Breast epithelium (tissue), 3 donors: ENCODE measurements at regions not wholly inside any gene's neighbourhood (a gene's known extent, or its start where the extent isn't known, plus 50 kb on each side); places are given as distances from the start of the nearest gene placed in this dataset.

Source experiments
- POLR2A ChIP-seq: fragments of 450-650 bp; IDR thresholded peaks from one replicate; pipeline ENCODE4 v1.6.1; 2016; ENCODE audit warnings: antibody characterized with exemption, mild to moderate bottlenecking, moderate library complexity
- POLR2AphosphoS5 ChIP-seq, 3 donors: sonication (generic); formaldehyde crosslinking; IDR thresholded peaks; one replicate each; pipeline ENCODE4 v1.6.1; 2017; ENCODE audit warnings: antibody characterized with exemption in 3 of 3
- TF ChIP-seq, protein P1 (sequence below), 3 donors: fragments of 450-650 bp; IDR thresholded peaks; one replicate each; pipeline ENCODE4 v1.5.1; 2016 to 2017; ENCODE audit warnings: antibody characterized with exemption in 3 of 3, mild to moderate bottlenecking in 3 of 3, moderate library complexity in 3 of 3

DNA sequence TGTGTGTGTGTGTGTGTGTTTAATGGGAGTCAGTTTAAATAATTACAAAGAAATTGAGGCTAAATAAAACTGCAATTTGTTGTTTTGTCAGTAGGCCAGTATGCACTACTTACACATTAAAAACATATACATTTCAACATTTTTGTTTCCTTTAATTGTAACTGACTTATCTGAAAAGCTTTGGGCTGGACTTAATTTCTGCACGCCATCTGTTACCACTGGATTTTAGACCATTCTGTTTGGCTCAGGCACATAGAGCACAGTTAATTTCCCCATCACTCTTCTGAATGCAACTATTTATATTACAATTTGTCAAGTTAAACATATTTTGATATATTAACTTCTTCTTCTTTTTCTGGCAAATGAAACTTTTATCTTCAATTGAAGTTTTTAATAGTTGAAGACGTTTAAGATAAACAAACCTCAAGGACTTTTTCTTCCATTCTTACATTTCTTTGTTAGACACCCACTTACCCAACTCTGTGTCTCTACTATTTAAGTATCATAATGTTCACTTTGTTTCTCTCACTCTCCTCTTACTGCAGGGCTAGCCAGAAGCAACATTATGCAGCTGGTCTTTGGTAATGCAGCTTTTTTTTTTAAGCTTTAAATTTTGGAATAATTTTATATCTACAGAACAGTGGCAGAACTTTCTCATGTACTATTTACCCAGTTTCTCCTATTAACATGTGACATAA, 253.4 kb upstream of the ANKH start:
- TF ChIP-seq POLR2A (no peak), POLR2AphosphoS5 (IDR thresholded peaks at IDR 0.05) (no peak)
- TF ChIP-seq, protein P1, sequence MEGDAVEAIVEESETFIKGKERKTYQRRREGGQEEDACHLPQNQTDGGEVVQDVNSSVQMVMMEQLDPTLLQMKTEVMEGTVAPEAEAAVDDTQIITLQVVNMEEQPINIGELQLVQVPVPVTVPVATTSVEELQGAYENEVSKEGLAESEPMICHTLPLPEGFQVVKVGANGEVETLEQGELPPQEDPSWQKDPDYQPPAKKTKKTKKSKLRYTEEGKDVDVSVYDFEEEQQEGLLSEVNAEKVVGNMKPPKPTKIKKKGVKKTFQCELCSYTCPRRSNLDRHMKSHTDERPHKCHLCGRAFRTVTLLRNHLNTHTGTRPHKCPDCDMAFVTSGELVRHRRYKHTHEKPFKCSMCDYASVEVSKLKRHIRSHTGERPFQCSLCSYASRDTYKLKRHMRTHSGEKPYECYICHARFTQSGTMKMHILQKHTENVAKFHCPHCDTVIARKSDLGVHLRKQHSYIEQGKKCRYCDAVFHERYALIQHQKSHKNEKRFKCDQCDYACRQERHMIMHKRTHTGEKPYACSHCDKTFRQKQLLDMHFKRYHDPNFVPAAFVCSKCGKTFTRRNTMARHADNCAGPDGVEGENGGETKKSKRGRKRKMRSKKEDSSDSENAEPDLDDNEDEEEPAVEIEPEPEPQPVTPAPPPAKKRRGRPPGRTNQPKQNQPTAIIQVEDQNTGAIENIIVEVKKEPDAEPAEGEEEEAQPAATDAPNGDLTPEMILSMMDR (IDR thresholded peaks at IDR 0.05): no peak
